H54 (cell line): ENCODE measurements at regions not wholly inside any gene's neighbourhood (a gene's known extent, or its start where the extent isn't known, plus 50 kb on each side); places are given as distances from the start of the nearest gene placed in this dataset.

Experiments used
- DNase-seq: peaks from one replicate; pipeline ENCODE4 v3.0.0; 2011; ENCODE audit warnings: low spot score, mixed read lengths; ENCODE audit not compliant: insufficient read length
- FAIRE-seq: peaks from 3 replicates; lab custom pipeline; 2011; peaks lifted over from hg19 to GRCh38; lab: Jason Lieb, UNC
- POLR2A ChIP-seq: IDR thresholded peaks from 2 replicates; pipeline ENCODE4 v1.6.1; 2011; ENCODE audit warnings: low read depth, mild to moderate bottlenecking, low read length

DNA sequence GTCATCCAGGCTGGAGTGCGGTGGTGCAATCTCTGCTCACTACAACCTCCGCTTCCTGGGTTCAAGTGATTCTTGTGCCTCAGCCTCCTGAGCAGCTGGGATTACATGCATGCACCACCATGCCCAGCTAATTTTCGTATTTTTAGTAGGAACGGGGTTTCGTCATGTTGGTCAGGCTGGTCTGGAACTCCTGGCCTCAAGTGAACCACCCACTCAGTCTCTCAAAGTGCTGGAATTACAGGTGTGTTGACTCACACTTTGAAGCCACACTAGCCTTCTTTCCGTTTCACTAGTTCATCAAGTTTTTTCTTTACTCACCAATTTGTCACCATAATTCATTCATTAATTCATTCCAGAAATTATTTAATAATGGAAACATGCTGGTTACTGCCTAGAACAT is 298.4 kb upstream of the MTNR1B start:
- no peak for TF ChIP-seq POLR2A
- FAIRE-seq = no peak
- DNase-seq = no peak

GRCh38 chr11:92675303-92675702 is 294.1 kb upstream of the MTNR1B start:
- no peak for TF ChIP-seq POLR2A
- DNase-seq (no peak), FAIRE-seq (no peak)

DNA sequence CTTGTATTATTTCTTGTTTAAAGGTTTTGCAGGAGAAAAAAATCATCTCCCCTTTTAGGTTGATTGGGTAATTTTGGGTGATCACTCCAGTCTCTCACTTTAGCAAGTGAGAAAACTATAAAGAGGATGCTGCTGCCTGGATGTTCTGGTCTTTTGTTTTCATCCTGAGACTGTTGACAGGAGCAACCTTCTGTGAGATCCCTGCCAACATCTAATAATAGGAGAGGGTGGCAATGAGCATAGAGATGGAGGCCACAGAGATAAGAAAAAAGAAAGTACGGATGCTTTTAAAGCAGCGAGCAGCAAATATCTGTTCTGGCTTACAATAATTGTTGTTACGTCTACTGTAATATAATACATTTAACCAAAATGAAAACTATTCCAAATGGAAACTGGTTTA is 293.6 kb upstream of the MTNR1B start:
- DNase-seq = no peak
- no peak for TF ChIP-seq POLR2A
- no peak for FAIRE-seq

GRCh38 chr11:92678008-92678611 is 291.3 kb upstream of the MTNR1B start:
- FAIRE-seq (no peak), DNase-seq (no peak)
- TF ChIP-seq POLR2A = no peak

DNA sequence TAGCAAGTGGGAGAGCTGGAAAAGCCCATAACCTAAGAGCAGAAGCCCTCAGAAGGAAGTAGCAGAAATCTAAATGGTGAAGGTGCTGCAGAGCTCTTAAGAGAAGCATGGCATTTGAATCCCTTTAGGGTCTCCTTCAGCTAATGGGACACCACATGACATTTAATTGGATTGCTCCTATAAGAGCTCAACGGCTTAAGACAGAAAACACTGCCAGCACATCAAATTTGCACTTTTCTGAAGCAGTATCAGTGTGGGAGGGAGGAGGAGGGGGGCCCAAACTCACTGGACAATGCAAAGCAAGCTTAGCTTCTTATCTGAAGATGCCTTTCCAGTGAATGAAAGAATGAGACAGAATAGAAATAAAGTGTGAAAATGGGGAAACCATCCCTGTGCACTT is 287.9 kb upstream of the MTNR1B start:
- DNase-seq (no peak), FAIRE-seq (no peak)
- no peak for TF ChIP-seq POLR2A

GRCh38 chr11:92682136-92682535 is 287.3 kb upstream of the MTNR1B start:
- DNase-seq (no peak), FAIRE-seq (no peak)
- TF ChIP-seq POLR2A = no peak

GRCh38 chr11:92682952-92683351 is 286.5 kb upstream of the MTNR1B start:
- DNase-seq (no peak), FAIRE-seq (no peak)
- TF ChIP-seq POLR2A = no peak

- no peak for TF ChIP-seq POLR2A
- DNase-seq (no peak), FAIRE-seq (no peak)
Measured at GRCh38 chr11:92685049-92685448, 284.4 kb upstream of the MTNR1B start.

DNA sequence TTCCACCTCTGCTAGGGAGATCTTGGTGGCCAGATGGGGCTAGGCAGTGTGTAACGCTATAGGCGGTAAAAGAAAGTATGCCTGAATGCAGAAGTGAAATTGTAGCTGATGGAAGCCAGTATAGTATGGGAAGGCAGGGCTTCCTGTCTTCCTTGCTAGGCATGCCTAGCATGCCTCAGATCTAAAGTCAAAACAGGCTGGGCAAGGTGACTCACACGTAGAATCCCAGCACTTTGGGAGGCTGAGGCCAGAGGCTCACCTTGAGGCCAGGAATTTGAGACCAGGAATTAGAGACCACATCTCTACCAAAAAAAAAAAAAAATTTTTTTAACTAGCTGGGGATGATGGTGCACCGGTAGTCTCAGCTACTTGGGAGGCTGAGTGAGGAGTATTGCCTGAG is 281.7 kb upstream of the MTNR1B start:
- no peak for TF ChIP-seq POLR2A
- DNase-seq = no peak
- no peak for FAIRE-seq

DNA sequence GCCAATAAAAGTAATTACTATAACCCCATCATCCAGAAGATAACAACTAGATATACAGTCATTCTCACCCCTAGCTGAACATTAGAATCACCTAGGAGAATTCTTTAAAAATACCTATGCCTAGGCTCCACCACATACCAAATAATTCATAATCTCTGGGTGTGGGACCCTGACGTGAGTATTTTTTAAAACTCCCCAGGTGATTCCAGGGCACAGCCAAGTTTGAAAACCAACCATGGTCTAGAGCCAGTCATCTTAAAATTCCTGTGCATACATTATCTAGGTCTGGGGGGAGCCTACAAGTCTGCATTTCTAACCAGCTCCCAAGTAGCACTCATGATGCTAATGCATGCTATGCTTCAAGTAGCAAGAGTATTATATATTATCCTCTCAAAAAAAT is 281.0 kb upstream of the MTNR1B start:
- DNase-seq = no peak
- no peak for TF ChIP-seq POLR2A
- FAIRE-seq = no peak

GRCh38 chr11:92692826-92693546 is 276.5 kb upstream of the MTNR1B start:
- FAIRE-seq = no peak
- no peak for TF ChIP-seq POLR2A
- no peak for DNase-seq

DNA sequence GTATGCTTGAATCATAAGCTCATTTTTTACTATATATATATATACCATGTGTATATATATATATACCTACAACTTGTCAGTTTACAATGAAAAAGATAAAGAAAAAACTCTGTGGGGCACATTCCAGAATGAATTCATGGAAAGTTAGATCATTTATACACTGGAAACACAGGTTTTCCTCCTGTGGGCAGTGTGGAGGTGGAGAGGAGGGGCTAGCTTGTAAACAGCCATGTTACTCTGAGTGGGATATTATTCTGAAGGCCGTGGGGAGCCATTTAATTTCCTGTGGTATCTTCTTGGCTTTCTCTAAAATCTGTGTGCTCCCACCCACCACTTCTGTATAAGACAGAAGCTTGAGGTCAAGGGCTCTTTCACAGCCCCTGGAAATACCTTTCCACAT is 273.4 kb upstream of the MTNR1B start:
- no peak for TF ChIP-seq POLR2A
- DNase-seq (no peak), FAIRE-seq (no peak)

DNA sequence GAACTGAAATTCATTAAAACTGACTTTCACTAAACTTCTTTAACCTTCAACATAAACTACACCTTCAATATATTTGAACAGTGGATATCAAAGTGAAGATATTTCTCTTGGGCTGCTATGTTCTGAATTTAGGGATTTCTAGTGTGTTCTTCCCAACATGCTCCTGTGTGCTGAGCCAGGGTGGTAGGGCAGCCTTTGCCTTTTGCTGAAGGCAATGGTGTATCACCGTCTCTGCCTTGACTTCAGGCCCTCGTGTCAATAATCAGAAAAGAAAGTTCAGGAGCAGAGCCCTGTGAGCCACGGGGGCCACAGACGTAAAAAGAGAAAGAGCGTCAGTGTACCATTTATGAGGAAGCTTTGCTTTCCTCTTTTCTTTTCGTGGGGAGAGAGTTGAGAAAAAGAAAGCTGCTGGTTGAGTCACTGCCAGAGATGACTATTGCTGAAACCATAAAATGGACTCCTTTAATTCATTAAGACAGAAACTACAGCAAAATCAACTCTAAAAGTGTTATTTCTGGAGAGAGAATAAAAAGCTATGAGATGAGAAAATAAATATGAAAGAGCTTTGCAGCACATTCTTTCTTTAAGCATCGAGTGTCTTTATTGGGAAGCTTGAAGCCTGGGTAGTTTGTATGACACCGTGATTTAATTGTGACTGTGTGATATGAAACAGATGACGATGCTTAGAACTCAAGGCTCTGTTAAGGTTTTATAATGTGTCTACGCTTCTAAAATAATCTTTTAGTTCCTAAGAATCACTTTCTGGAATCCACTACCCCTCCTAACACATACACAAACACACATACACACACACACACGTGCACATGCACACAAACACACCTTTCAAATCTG is 271.8 kb upstream of the MTNR1B start:
- no peak for FAIRE-seq
- no peak for TF ChIP-seq POLR2A

DNA sequence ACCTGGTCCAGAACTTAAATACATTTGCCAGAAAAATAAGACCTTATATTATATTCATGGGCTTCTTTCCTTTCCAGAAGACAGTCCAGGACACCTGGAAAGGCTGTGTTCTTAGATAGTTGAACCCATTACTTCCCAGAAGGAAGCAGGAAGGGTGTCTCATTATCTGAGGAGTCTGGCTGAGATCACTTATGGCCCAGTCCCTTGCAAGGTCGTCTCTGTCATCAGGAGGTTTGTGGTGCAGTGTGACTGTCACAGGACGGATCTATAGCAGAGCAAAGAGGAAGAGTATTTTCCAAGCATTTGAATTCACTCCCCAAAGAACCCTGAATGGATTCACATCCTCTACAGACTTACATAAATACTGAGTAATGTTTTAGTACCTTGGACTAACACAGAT is 270.7 kb upstream of the MTNR1B start:
- no peak for DNase-seq
- TF ChIP-seq POLR2A = no peak
- no peak for FAIRE-seq

More for the DNA sequence above, 271.8 kb upstream of the MTNR1B start:
- no peak for DNase-seq
